ENCODE measurements at regions not wholly inside any gene's neighbourhood (a gene's known extent, or its start where the extent isn't known, plus 50 kb on each side); places are given as distances from the start of the nearest gene placed in this dataset.

GRCh38 chr14:101039031-101039754 lies 135.7 kb upstream of the RTL1 start:
- TF ChIP-seq CTCF (IDR thresholded peaks at IDR 0.05; ENCODE audit: insufficient read depth, low read length, poor library complexity, severe bottlenecking) (no peak), EZH2phosphoT487 (conservative IDR thresholded peaks at IDR 0.05; ENCODE audit: low read length) (no peak)
